ENCODE measurements at regions not wholly inside any gene's neighbourhood (a gene's known extent, or its start where the extent isn't known, plus 50 kb on each side); places are given as distances from the start of the nearest gene placed in this dataset.
"Not testable (repeated sequence)": the region's sequence is repeated elsewhere in the genome, so short reads cannot be mapped to it uniquely, and the experiment has no call there.

DNA sequence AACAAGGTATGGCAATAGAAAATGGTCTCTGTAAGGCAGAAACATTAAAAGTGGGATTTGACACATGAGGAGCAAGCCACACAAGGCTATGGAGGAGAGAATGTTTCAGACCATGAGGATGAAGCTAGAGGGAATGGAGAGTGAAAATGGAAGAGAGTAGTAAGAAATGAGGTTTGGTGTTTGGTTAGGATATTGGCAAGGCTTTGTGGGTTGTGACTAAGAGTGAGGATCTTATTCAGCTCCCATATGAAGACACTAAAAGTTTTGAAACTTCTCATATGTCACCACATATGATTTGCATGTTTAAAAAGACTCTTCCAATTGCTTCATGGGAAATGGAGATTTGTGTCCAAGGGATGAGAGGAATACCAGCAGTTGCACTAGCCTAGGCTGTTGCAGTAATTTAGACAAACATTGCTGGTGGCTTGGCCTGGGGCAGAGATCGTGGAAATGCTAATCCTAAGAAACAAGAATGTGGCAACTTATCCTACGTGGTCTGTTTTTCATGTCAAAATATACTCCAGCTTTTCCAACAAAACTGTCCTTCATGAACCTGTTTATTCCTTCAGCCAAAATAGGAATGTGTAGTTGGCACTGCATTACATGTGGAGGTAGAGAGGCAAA, 749.0 kb downstream of the PDCD6IP start:
- no peak for DNase-seq

DNA sequence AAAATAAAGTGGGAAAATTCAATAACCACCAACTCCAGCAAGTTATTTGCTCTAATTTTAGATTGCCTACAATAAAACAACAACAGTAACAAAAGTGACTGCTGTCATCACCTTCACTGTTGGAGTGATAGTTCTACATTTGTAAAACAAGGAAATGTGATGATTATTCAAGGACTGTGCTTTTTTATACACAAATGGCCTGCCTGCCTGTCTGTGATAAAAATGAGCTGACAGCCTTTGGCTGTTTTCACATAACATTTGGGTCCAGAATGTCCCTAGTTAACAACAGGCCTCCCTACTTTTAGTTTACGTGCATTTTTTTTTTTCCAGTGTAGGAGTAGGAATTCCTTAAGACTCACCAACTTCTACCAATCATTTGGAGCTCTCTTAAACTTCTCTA, 768.8 kb downstream of the PDCD6IP start:
- DNase-seq = no peak

DNA sequence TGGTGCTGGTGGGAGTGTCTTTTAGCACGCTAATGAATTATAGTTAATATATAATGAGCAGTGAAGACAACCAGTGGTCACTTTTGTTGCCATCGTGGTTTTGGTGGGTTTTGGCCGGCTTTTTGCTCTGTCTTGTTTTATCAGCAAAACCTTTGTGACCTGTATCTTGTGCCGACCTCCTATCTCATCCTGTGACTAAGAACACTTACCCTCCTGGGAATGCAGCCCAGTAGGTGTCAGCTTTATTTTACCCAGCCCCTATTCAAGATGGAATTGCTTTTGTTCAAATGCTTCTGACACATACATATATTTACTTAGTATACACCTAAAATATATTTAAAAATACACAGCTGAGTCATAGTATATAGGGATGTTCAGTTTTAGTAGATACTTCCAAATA, 770.3 kb downstream of the PDCD6IP start:
- no peak for DNase-seq

DNA sequence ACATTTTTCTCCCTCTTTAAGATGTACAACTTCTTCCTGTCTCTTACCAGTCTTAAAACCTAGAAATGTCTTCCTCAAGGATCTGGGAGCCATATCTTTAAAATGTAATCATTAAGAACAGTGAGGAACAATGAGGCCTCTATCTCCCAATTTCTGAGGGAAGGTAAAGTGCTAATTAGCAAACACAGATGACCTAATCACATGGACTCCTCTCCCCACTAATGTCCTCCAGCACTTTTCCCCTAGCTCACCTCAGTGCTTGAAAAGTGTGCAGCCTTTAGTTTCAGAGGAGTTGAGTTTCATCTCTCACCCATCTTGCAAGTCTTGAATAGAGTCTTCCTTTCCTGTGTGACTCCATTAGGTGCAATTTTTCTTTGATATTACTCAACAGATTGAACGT, 771.0 kb downstream of the PDCD6IP start:
- DNase-seq = no peak

DNA sequence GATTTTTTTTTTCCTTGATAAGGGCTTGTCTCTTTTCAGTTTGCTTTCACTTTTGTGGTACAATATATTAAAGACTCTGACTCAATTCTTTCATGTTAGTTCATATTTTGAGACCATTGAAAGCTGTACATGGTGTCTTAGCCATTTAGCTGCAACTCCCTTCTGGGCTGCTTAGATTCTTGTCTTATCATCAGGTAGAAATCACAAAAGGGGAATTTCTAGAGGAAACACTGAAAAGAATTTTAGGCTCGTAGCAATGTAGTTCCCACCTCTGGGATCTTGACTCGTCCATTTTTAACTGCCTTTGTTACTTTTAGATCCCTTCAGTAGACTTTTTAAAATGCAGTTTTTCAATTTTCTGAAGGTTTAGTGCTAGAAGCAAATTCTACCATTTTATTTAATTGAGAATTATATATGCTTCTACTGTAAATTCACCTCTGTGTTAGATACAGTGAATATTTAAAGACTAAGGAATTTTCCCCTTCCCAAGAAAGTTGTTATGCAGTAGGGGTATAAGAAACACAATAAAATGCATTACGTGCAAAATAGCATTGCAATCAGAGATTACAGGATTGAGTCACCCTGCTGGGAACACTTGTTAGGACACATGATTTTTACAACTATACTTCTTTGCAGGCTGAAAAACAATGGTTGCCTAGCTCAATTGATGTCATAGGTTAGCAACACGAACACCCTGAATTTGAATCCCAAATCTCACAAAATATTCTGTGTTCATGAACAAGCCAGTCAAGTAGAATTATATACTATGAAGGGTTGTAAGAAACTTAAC, 772.7 kb downstream of the PDCD6IP start:
- no peak for DNase-seq

DNA sequence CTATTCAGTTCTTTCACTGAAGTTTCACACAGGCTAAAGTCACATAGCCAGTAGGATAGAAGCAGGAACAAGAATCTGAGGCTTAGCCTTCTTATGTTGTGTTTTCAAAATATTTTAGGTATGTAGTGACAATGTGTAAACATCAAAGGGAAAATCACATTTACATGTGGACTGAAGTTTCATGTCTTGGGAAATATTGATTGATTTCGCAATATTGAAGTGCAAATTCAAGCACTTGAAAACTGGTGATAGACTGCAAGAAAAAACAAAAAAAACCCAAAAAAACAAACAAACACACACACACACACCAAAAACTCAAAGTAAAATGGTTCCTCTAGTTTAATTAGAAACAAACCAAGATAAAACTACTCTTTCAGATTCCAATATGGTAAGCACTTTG, 773.3 kb downstream of the PDCD6IP start:
- DNase-seq = no peak

DNA sequence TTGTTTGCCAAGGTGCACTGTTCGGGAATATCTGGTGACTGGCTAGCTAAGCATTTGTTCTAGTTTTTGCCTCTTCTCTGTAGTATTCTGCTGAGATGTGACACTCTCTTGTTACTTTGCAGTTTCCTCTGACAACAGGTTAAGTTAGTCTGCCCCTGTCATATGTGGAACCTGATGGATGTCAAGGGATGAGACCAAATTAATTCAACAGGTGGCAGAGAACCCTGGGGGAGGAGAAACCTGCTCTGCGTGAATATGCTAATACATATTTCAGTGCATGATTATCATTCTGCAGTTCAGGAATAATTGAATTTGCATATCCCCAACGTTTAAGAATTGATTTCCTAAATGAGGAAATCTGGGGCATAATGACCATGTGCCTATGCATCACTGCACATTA, 777.3 kb downstream of the PDCD6IP start:
- no peak for DNase-seq

DNA sequence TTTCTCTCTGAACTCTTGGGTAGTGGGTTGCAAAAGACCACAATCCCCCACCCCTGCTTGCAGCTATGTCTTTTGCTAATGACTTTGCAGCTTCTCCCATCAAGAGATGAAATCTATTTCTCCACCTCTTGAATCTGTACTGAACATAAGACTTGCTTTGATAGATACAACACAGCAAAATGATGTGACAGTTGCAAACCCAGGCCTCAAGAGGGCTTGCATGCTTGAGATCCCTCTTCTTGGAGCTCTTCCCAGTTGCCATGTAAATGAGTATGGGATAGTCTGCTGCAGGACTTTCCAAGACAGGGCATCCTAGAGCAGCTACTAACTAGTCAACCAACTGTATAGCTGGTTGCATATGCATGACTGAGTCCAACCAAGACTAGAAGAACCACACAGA, 783.6 kb downstream of the PDCD6IP start:
- DNase-seq = no peak

DNA sequence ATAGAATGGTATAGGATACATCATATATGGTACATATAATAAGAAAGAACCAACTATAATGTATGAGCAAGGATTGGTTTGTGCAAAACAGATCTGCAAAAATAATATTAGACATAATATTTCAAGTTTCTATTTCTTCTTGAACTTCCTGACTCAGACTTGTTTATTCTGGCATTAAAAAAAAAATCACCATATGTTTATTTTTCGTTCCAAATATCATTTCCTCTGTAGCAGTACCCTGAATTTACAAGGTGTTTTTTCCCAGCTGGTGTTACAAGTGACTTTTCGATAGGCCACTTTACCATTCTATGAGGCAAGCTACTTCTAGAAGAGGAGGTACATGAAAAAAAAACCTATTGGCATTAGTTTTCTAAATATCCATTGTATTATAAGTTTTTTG, 785.0 kb downstream of the PDCD6IP start:
- no peak for DNase-seq

DNA sequence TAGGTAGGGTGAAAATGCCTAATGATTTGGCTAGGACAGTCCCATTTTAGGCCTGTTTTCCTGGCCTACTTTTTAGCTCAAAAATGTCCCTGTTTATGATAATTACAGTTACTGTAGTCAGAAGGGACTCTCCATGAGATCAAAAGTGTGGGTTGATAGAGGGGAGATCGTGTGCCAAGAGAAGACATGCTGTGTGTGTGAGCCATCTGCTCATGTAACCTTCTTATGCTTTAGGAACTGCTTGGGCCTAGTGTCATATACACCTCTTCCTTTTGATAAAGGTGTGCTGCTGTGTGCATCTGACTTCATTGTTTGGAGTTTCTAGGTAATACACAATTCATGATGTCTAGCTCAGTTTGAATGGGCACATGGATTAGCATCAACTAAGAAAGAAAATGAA, 786.5 kb downstream of the PDCD6IP start:
- no peak for DNase-seq

DNA sequence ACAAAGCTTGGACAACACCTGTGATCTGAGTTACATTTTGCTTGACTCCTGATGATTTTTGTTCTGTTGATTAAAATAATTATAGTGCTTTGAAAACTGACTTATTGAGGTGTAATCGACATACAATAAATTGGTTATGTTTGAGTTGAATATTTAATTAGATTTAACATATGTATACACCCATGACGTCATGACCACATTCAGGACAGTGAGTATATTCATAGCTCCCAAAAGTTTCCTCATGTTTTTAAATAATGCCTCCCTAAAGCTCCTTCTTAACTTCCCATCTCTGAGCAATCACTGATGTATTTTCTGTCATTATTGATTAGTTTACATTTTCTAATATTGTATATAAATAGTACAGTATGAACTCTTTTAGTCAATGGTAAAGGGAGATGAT, 801.2 kb downstream of the PDCD6IP start:
- DNase-seq = no peak

DNA sequence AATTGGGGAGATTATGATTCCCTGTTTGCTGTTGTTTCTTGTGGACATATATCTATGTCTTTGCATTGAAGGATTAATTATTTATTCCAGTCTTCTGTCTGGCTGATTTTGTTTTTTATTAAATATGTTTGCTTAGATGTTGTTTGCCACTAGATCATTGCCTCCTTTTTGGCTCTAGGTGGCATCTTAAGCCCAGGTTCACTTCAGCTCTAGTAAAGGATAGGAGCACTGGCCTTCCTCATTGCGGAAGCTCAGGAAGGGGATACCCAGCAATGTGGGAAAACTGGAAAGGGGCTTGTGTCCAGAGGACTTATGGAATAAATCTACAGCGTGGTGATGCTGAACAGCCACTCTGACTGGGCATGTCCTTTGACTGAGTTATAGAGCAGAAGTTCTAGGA, 821.6 kb downstream of the PDCD6IP start:
- no peak for DNase-seq

DNA sequence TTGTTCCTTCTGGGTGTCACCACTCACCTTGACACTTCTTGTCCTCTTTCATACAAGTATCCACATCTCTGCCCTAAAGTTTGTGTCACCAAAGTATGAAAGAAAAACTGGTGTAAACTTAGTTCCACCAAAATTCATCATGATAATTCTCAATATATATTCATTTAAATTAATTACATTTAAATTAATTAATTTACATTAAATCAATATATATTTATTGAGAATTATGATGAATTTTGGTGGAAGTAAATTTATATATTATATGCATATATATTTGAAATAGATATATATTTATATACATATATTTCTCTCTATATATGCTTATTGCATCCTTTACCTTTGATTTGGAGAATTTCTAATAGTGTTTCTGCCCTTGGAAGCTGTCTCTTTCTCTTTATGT, 828.3 kb downstream of the PDCD6IP start:
- no peak for DNase-seq

DNA sequence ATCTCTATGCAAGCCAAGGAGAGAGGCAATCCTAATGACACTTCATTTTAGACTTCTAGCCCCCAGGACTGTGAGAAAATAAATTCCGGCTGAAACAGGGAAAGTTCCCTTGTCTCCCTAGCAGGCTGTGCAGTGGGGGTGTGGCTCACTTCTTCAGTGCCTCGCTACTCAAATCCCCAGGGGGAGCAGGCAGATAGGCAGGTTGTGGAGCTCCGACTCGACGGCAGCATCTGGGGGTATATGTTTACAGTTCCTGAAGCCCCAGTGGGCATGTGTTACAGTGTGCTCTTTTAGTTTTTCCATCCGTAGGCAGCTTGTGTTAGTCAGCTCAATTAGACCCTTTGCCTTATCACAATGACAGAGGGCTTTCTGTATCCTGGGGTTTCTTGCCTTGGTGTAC, 836.5 kb downstream of the PDCD6IP start:
- no peak for DNase-seq

DNA sequence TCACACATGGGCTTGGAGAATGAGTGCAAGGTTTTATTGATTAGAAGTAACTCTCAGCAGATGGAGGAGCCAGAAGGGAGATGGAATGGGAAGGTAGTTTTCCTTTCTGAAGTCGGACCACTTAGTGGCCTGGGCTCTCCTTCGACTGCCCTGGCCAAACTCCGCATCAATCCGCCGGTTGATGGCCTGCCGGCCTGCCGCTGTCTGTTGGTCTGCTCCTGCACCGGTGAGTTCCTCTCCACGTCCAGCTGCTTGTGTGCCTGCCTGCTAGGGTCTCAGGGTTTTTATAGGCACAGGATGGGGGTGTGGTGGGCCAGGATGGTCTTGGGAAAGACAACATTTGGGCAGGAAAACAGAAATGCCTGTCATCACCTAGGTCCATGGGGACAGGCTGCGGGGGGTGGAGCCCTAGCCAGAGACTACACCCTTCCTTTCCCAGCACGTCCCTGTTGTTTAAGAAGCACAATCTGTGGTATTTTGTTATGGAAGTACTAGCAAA, 837.0 kb downstream of the PDCD6IP start:
- no peak for DNase-seq

DNA sequence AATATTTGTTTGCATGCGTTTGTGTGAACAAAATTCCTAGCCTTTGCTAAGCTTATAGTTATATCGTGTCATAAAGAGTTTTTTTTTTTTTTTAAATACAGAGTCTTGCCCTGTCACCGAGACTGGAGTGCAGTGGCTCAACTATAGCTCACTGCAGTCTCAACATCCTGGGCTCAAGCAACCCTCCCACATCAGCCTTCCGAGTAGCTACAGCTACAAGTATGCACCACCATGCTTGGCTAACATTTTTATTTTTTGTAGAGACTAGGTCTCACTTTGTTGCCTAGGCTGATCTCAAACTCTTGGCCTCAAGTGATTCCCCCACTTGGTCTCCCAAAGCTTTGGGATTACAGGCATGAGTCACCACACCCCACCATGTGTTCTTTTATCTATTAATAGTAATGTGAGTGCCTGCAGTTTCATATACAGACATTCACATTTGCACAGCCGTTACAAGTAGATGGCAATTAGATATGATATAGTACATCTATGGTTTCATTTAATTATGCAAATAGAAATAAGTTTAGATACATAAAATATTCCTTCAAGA, 848.6 kb downstream of the PDCD6IP start:
- no peak for DNase-seq

DNA sequence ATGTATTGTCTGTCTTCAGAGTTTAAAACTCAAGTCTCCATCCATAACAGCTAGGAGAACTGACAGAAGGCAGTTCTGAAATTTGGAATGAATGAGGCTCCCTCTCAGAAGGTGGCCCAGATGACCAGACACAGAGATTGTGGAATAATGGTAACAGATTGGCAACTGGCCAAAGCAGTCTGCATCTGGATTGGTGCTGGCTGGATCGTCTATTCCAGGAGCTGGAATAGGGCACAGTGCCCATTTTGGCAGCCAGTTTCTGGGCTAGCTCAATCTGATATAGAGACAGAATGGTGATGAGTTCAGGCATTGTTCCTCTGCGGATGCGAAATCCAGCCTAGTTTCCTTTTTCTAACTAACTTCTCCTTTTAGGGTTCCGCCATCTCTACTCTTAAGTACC, 851.7 kb downstream of the PDCD6IP start:
- no peak for DNase-seq

DNA sequence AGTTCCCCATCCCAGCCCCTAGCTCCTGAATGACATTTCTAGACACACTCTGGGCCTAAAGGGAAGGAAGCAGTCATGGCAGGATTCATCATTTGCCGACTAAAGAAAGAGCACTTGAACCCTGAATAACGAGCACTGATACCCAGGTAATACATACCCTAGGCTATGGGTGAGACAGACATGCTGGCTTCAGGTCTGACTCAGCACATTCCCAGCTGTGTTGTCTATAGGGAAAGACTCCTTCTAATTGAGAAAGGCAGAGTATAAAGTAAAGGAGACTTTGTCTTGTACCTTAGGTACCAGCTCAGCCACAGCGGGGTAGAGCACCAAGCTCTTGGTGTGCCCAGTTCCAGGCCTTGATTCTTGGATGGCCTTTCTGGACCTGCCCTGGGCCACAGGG, 870.5 kb downstream of the PDCD6IP start:
- DNase-seq = no peak

DNA sequence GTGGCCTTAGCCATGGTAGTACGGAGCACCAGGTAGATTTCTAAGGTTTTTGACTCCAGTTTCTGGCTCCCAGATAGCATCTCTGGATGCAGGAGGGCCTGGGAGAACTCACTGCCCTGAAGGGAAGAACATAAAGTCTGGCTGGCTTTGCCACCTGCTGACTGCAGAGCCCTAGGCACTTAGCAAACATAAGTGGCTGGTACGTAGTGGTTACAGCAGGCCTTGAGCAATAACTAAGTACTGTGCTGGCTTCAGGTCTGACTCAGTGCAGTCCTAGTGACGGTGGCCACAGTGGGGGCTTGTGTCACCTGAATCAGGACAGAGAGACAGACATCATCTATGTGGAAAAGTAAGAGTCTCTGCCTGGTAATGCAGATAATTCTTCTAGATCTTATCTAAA, 871.1 kb downstream of the PDCD6IP start:
- no peak for DNase-seq

DNA sequence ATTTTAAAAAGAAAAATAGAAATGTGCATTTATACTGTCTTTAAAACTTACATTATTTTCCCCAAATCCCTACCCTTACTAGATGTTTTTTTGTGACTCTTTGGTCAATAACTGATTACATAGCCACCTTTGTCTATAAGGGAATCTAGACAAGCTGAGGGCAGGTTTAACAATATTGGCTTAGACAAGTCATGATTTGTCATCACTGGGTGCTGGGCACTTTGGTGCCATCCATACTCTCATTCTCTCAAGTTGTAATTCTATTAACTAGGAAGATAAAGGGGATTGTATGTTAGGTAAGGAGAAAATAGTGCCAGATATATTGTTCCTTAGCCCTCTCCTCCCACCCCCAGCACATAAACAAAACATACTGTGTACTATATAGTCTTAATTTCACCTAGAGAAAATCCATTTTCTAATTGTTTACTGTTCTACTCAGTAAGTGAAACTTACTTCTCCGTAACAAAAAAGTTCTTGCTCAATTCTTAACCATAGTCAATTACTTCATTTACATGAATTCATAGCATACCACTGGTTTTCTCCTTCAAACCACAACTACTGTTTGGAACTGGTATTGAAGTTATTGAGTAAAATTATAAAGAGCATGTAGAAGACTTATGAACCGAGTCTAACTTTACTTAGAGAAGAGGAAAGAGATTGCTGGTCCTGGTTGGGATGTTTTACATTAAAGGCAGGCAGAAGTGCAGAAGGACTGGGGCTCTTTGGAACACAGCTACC, 877.1 kb downstream of the PDCD6IP start:
- DNase-seq = no peak

DNA sequence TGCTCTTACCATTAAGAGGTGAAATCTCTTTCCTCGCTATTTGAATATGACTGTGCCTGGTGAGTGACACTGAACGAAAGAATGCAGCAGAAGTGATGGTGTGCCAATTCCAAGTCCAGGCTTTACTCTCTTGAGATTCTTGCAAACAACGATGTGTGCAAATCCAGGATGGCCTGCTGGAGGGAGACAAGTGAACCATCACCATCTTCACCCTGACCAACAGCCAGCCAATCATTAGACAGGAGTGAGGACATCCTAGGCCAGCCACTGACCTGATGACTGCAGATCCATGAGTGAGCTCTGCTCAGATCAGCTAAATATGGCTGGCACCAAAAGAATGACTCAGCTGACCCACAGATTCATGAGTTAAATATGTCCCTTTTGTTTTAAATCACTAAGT, 878.0 kb downstream of the PDCD6IP start:
- no peak for DNase-seq

DNA sequence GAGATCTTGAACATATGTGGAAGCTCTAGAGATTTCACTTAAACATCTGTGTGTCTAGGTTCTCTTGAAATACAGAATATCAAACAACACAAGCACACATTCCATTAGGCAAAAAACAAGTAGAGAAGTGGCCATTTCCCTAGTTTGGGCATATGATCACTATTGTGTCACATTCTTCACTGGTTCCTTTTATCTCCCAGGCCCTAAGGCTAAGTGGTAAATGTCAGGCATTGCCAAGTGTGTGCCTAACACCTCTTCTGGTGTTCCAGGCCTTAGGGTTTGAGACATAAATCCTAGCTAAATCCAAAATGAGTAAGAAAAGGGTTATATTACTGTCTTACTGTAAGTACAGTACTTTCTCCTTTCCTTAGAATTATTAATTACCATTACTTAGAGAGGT, 880.1 kb downstream of the PDCD6IP start:
- no peak for DNase-seq

DNA sequence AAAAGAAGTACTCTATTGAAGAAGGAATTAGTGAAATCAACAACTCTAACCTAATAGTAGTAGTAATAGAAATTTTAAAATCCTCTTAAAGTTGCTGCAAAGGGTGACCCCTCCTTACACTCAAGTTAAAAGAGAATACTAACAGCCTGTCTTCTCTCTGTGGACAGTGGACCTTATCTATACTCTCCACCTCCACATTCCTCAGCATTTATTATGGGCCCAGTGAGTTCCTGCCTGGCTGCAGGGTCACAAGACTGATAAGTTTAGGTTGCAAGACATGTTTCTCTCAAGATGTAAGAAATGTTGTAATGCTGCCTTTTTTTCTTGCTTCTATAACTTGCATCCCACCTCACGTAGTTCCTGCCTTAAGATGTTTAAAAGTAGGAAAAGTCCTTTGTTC, 880.6 kb downstream of the PDCD6IP start:
- DNase-seq = not testable (repeated sequence)

DNA sequence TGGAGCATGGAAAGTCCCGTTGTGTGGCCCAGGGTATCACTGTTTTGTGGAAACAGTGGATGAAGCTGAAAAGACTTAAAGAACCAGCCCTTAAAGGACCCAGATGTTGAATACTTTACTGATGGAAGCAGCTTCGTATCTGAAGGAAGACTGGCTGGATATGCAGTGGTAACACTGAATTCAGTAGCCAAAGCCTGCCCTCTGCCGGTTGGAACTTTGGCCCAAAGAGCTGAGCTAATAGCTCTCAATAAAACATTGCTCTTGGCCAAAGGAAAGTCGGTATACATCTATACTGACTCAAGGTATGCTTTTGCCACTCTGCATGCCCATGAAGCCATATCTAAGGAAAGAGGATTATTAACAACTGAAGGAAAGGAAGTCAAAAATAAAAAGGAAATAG, 885.4 kb downstream of the PDCD6IP start:
- peak in 1 of 2 donors; percentile 10 for DNase-seq
